Smooth muscle cell (in vitro differentiated cells): ENCODE measurements at regions not wholly inside any gene's neighbourhood (a gene's known extent, or its start where the extent isn't known, plus 50 kb on each side); places are given as distances from the start of the nearest gene placed in this dataset.

Experiments used
- DNase-seq: peaks from one replicate; lab custom pipeline; 2025; ENCODE audit not compliant: unreplicated experiment; lab: John Stamatoyannopoulos, UW
- H2AFZ ChIP-seq: fragments of 200-600 bp; sonication (generic); 2 replicates; pipeline ENCODE4 v1.6.0; 2016; ENCODE audit warnings: antibody characterized with exemption, low read depth, mild to moderate bottlenecking
- H3F3A ChIP-seq: fragments of 200-600 bp; sonication (generic); 2 replicates; pipeline ENCODE4 v1.6.0; 2017; ENCODE audit warnings: antibody characterized with exemption, low read depth
- H3K27ac ChIP-seq: fragments of 200-600 bp; sonication (generic); 2 replicates; pipeline ENCODE4 v1.5.1; 2016; ENCODE audit warnings: low read depth, mild to moderate bottlenecking
- H3K27me3 ChIP-seq: fragments of 200-600 bp; sonication (generic); 2 replicates; pipeline ENCODE4 v1.6.1; 2016; ENCODE audit warnings: low read depth, mild to moderate bottlenecking
- H3K36me3 ChIP-seq: fragments of 200-600 bp; sonication (generic); 2 replicates; pipeline ENCODE4 v1.5.1; 2016; ENCODE audit warnings: low read depth
- H3K4me1 ChIP-seq: fragments of 200-600 bp; sonication (generic); 2 replicates; pipeline ENCODE4 v1.5.1; 2016; ENCODE audit warnings: low read depth
- H3K4me2 ChIP-seq: fragments of 200-600 bp; sonication (generic); 2 replicates; pipeline ENCODE4 v1.6.0; 2016; ENCODE audit warnings: mild to moderate bottlenecking
- H3K4me3 ChIP-seq: fragments of 200-600 bp; sonication (generic); 2 replicates; pipeline ENCODE4 v1.5.1; 2016; ENCODE audit warnings: mild to moderate bottlenecking
- H3K79me2 ChIP-seq: fragments of 200-600 bp; sonication (generic); 2 replicates; pipeline ENCODE4 v1.6.0; 2016; ENCODE audit warnings: low read depth, mild to moderate bottlenecking
- H3K9ac ChIP-seq: fragments of 200-600 bp; sonication (generic); 2 replicates; pipeline ENCODE4 v1.6.0; 2016; ENCODE audit warnings: low read depth
- H3K9me3 ChIP-seq: fragments of 200-600 bp; sonication (generic); replicated peaks from 2 replicates; pipeline ENCODE4 v1.5.1; 2016; ENCODE audit warnings: low read depth
- H4K20me1 ChIP-seq: fragments of 200-600 bp; sonication (generic); 2 replicates; pipeline ENCODE4 v1.6.0; 2016; ENCODE audit warnings: low read depth
- WGBS: methylation state at CpG from one replicate; pipeline ENCODE4 v1.1.7; 2016; ENCODE audit warnings: low lambda C conversion rate; 5-methylcytosine and 5-hydroxymethylcytosine counted together
- TF ChIP-seq, protein P1 (sequence below): fragments of 200-600 bp; sonication (generic); IDR thresholded peaks from 2 replicates; pipeline ENCODE4 v1.5.1; 2017; ENCODE audit warnings: borderline replicate concordance, mild to moderate bottlenecking, antibody characterized with exemption; ENCODE audit not compliant: insufficient read depth, poor library complexity, severe bottlenecking

DNA sequence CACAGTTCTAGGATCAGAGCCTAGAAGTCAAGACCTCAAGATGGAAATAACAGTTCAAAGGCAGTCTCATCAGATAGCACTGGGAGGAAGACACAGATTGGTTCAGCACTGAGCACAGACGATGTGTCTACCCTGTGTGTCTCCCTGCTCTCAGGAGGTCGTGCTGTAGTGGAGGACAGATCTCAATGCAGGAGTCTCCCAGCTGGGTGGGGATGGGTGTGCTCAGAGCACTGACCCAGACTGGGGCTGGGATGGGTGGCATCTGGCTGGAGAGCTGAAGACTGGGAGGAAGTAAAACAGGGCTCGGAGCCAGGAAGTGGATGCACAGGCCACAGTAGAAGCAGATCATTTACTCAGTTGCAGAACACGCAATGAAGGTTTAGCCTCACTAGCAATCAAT is 69.5 kb upstream of the GDF10 start:
- H3K9ac ChIP-seq, result no peak overlapping the region
- H3K4me1 ChIP-seq, result no peaks in the 10 kb centered on the region
- no peak overlapping the region for H3K4me3 ChIP-seq
- no peak overlapping the region for H3K27ac ChIP-seq
- H3K79me2 ChIP-seq, result no peaks in the 10 kb centered on the region
- no peak overlapping the region for H3K4me2 ChIP-seq
- no peaks in the 10 kb centered on the region for H3F3A ChIP-seq
- H4K20me1 ChIP-seq, result no peaks in the 10 kb centered on the region
- H2AFZ ChIP-seq, result no peak overlapping the region
- 77% methylated on average over 4 of the region's 4 CpGs for WGBS
- TF ChIP-seq, protein P1, sequence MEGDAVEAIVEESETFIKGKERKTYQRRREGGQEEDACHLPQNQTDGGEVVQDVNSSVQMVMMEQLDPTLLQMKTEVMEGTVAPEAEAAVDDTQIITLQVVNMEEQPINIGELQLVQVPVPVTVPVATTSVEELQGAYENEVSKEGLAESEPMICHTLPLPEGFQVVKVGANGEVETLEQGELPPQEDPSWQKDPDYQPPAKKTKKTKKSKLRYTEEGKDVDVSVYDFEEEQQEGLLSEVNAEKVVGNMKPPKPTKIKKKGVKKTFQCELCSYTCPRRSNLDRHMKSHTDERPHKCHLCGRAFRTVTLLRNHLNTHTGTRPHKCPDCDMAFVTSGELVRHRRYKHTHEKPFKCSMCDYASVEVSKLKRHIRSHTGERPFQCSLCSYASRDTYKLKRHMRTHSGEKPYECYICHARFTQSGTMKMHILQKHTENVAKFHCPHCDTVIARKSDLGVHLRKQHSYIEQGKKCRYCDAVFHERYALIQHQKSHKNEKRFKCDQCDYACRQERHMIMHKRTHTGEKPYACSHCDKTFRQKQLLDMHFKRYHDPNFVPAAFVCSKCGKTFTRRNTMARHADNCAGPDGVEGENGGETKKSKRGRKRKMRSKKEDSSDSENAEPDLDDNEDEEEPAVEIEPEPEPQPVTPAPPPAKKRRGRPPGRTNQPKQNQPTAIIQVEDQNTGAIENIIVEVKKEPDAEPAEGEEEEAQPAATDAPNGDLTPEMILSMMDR, result no peak
- H3K36me3 ChIP-seq, result no peaks in the 10 kb centered on the region
- DNase-seq, result no peak
- H3K9me3 ChIP-seq, result no peaks in the 10 kb centered on the region
- H3K27me3 ChIP-seq, result no peaks in the 10 kb centered on the region

DNA sequence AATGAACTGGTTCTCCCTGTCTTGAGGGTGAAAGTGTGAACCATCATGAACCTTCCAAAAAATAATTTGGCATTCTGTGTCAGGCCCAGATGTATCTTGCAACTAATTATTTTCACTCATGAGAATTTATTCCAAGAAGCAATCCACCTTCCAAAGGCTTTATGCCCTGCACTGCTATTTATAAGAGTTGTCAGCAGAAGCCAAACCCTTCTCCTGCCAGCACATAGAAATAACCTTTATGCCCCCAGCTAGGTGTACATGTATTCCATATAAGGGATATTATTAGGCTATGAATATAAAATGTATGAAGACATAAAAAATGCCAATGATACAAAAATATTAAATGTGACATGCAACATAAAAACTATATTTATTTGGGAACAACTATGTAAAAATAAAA is 69.0 kb upstream of the GDF10 start:
- Histone ChIP-seq H3K9ac (no peak overlapping the region), H3K79me2 (no peaks in the 10 kb centered on the region), H3K27me3 (no peaks in the 10 kb centered on the region), H3K36me3 (no peaks in the 10 kb centered on the region), H2AFZ (no peak overlapping the region), H3F3A (no peaks in the 10 kb centered on the region), H3K4me2 (no peak overlapping the region), H3K4me3 (no peak overlapping the region), H3K9me3 (no peaks in the 10 kb centered on the region), H3K4me1 (no peaks in the 10 kb centered on the region), H3K27ac (no peak overlapping the region), H4K20me1 (no peaks in the 10 kb centered on the region)
- DNase-seq, result no peak
- TF ChIP-seq, protein P1, result no peak

DNA sequence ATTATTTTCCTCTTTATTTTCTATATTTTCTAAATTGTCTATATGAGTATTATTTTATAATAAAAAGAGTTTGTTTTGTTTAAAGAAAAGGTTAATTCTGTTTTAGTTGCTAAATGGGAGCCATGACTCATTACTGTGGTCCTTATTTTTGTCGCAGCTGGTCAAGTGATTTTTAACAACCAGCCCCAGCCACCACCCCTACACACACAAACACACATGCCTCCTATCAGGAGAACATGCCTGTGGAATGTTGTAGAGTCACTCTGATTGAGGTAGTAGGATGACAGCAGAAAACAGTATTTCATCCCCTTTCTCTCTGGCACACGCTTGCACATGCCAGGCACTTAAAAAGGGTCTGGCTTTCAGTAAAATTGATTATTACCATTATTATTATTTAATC is 68.6 kb upstream of the GDF10 start:
- Histone ChIP-seq H3K9ac (no peak overlapping the region), H3K4me3 (no peak overlapping the region), H3F3A (no peaks in the 10 kb centered on the region), H3K79me2 (no peaks in the 10 kb centered on the region), H4K20me1 (no peaks in the 10 kb centered on the region), H3K4me1 (no peaks in the 10 kb centered on the region), H3K27ac (no peak overlapping the region), H2AFZ (no peak overlapping the region), H3K9me3 (no peaks in the 10 kb centered on the region), H3K36me3 (no peaks in the 10 kb centered on the region), H3K27me3 (no peaks in the 10 kb centered on the region), H3K4me2 (no peak overlapping the region)
- no peak for DNase-seq
- WGBS, result 48% methylated on average over 2 of the region's 2 CpGs
- TF ChIP-seq, protein P1, result no peak

DNA sequence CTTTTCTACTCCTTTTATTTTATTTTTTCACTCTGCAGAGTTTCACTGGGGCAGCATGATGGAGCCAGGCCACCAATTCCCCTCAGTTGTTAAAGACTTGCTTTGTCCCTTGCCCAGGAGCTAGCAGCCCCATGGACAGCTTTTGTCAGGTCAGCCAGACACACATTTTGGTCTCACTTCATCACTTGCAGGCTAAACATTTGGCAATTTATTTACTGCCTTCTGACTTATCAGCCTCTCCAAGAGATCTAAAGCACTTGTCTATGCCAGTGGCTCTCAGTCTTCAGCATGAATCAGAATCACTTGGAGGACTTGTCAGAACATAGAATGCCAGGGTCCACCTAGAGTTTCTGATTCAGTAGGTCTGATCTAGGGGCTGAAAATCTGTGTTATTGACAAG is 66.4 kb upstream of the GDF10 start:
- H3K36me3 ChIP-seq, result no peaks in the 10 kb centered on the region
- no peak overlapping the region for H3K27ac ChIP-seq
- H3K9me3 ChIP-seq, result no peaks in the 10 kb centered on the region
- DNase-seq, result no peak
- no peaks in the 10 kb centered on the region for H3K27me3 ChIP-seq
- H3F3A ChIP-seq, result no peaks in the 10 kb centered on the region
- no peak overlapping the region for H3K4me3 ChIP-seq
- H3K79me2 ChIP-seq, result no peaks in the 10 kb centered on the region
- TF ChIP-seq, protein P1, result no peak
- H3K4me1 ChIP-seq, result no peaks in the 10 kb centered on the region
- no peak overlapping the region for H3K4me2 ChIP-seq
- H3K9ac ChIP-seq, result no peak overlapping the region
- H2AFZ ChIP-seq, result no peak overlapping the region
- H4K20me1 ChIP-seq, result no peaks in the 10 kb centered on the region
